ENCODE measurements at regions not wholly inside any gene's neighbourhood (a gene's known extent, or its start where the extent isn't known, plus 50 kb on each side); places are given as distances from the start of the nearest gene placed in this dataset.
"Not testable (repeated sequence)": the region's sequence is repeated elsewhere in the genome, so short reads cannot be mapped to it uniquely, and the experiment has no call there.

DNA sequence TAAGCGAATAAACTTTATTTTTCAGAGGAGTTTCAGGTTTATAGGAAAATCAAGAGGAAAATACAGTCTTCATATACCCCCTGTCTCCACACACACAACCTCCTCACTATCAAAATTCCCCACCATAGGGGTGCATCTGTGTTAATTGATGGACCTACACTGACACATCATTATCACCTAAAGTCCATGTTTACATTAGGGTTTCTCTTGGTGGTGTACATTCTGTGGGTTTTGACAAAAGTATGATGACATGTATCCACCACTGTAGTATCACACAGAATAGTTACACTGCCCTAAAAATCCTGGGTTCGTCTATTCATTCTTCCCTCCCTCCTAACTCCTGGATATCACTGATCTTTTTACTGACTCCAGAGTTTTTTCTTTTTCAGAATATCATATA is 654.2 kb downstream of the UQCRFS1 start:
- DNase-seq (ENCODE audit: low spot score): no peak

- DNase-seq (ENCODE audit: low spot score): no peak
Measured at GRCh38 chr19:28556371-28556770, 656.6 kb downstream of the UQCRFS1 start.

- DNase-seq (ENCODE audit: low spot score): no peak
Measured at GRCh38 chr19:28555317-28555716, 657.6 kb downstream of the UQCRFS1 start.

DNA sequence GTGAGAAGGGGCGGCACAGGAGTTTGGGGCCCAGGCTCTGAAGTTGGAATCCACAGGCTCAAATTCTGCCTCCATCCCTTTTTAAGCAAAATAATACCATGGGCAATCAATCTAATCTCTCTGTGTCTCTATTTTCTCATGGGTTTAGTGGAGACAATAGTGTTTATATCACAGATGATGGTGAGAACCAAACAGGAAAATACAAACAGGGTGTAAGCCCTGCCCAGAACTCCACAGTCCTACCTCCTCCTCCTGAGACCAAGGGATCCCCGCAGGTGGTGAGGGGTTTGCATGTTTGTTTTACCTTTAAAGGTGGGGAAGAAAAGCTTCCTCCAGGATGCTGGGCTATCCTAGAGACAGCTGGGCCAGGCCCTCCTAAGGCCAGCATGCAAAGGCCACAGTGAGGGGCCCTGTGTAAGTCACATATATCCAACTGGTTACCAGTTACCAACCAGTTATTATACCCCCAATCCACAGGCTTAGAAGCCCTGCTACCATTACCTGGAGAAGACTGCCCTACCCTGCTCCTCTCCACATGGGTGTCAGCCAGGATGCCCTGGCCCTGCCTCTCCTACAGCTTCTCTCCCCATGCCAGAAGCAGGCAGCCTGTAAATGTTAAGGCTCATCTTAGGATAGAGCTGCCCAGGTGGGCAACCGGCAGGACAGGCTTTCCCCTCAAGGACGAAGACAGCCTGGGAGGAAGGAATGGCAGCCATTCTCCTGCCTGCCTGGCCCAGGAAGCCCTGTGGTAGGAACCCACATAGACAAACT is 658.4 kb downstream of the UQCRFS1 start:
- DNase-seq (ENCODE audit: low spot score): no peak

DNA sequence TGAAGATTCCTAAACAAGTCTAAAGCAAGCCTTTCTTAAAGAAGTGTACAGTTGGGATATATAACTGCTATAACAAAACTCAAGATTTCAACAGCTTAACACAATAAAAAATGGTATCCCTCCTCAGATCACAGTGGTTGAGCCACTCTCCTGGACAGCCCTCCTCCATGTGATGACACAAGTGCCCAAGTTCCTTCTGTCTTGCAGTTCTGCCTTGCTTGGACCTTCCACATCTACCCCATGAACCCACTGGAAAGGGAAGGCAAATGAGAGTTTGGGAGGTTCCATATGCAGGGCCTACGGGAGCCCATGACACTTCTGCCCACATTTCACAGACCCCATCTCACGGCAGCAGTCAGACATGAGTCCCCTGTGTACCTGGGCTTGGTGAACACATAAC is 659.2 kb downstream of the UQCRFS1 start:
- DNase-seq (ENCODE audit: low spot score): no peak

DNA sequence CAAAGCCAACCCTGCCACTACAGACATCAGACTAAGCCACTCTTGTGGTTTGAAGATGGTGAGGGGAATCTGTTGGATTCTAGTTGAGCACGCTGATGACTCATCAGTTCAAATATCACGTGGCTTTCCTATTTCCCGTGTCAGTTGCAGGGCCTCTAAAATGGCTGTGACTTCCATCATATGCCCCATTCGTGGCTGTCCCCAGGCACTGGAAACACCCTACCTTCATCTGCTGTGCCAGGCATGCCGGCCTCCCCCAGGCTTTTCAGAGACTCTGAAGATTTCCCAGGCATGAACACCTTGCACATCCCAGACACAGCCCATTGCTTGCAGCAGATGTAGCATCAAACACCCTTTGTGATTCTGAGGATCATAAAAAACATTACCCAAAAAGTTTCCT is 659.9 kb downstream of the UQCRFS1 start:
- DNase-seq (ENCODE audit: low spot score): no peak

DNA sequence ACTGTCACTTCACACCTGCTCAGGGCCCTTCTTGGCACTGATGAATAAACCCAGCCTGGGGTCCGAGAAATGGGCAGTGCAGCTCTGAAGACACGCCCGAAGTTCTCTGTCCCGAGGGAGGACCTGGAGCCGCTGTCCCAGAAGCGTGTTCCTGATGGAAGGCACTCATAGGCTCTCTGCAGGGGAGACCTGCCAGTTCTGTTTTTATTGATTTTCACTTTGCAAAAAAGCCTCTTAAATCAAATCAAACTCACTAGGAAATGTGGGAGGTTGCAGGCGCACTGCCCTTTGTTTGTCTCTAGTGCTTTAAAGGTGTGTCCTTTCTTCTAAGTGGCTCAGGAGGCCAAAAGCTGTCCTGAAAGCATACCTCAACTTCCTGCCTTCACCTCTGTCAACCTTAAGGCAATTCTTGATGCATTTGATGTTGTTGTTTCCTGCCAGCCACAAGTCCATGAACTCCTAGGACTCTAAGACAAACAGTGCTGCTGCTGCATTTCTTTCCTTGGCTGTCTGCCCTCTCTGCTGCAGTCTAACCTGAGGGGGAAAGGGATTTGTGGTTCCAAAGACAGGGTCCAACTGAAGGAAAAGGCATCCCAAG is 663.2 kb downstream of the UQCRFS1 start:
- DNase-seq (ENCODE audit: low spot score): no peak

DNA sequence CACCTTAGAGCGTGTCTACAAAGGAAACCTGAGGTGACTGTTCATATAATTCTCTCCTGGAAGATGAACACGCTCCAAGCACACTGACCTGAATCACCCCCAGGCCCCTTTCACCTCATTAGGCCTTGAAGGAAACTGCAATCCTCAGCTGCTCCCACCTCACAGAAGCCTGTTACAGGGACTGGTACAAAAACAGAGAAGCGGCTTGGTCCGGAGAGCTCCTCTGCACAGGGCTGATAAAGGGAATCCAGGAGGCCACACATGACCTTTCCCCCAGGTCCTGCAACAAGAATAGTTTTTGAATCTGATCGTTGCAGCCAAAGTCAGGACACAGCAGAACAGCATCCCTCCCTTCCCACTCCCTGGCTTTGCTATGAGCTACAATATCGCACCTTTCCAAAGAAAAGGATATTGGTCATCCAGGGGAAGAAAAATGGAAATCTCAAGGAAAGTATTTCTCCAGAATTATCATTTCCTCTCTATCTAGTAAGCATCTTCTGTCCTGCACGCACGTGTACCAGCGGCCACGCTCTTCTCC is 666.7 kb downstream of the UQCRFS1 start:
- DNase-seq (ENCODE audit: low spot score): no peak

DNA sequence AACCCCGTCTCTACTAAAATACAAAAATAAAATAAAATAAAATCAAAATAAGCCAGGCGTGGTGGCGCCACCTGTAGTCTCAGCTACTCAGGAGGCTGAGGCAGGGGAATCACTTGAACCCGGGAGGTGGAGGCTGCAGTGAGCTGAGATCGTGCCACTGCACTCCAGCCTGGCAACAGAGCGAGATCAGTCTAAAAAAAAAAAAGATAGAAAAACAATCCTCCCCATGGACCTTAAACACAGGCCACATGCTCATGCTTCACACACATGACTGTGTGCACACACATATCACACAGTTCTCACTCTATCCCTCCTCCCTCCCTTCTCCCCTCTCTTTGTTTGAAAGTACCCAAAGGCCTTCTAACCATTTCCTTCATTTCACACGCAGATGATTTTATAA is 667.6 kb downstream of the UQCRFS1 start:
- DNase-seq (ENCODE audit: low spot score): not testable (repeated sequence)

- DNase-seq (ENCODE audit: low spot score): no peak
Measured at GRCh38 chr19:28544451-28545261, 668.3 kb downstream of the UQCRFS1 start.

- no peak for DNase-seq (ENCODE audit: low spot score)
Measured at GRCh38 chr19:28543244-28543776, 669.6 kb downstream of the UQCRFS1 start.

DNA sequence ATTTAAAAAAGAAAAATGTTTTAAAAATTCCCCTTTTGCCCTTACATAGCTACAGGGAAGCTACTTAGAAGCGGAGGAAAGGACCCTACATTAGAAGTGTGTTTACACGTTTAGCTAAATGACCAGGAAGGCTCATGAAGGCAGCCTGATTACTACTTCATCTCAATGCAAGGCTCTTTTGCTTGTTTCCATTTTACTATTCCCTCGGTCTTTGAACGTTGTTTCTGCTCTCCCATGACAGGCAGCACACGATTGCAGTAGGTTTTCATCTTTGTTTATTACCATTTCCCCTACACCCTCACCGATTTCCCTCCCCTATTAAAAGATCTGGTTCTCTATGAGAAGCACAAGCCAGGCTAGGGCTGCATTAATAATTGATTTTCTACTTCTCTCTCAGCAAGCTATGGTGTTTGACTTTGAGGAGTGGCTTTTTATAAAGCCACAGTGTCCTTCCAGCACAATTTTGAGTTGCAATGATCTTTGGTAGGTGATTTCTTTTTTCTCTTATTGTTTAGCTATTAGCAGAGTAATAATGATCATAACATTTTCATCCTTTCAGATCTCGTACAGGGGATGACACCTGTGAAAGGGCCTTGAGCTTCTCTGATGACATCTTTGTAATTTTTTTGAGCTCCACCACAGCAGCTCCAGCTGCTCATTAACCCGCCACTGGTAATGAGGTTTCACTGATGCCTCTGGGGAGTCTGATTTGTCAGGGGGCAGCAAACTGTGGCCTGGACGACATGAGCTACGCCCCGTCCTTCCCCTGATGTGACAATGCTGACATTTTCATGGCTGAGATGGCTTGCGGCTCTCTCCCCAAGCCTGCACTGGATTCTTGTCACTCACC is 670.3 kb downstream of the UQCRFS1 start:
- DNase-seq (ENCODE audit: low spot score): no peak

DNA sequence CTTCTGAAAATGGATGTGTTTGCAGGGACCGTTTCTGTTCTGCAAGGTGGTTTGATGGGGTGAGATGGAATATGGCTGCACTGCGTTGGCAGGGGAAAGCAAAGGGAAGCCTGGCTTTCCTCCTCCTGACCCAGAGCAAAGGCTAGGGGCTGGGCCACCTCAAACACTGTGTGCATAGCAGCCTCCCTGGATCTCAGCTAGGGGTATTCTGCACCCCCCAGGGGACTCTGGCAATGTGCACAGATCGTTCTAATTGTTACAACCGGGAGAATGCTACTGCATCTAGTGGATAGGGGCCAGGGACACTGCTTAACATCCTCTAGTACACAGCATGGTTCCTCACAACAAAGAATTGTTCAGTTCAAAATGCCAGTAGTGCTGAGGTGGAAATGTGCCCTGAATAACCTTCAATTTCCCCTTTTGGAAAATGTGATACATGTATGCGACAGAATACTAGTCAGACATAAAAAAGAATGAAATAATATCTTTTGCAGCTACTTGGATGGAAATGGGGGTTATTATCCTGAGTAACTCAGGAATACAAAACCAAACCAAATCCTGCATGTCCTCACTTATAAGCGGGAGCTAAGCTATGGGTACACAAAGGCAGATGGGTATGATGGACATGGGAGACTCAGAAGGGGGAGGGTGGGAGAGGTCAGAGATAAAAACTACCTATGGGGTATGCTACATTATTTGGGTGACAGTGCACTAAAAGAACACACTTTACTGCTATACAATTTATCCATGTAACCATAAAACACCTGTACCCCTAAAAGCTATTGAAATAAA is 671.2 kb downstream of the UQCRFS1 start:
- DNase-seq (ENCODE audit: low spot score): no peak

DNA sequence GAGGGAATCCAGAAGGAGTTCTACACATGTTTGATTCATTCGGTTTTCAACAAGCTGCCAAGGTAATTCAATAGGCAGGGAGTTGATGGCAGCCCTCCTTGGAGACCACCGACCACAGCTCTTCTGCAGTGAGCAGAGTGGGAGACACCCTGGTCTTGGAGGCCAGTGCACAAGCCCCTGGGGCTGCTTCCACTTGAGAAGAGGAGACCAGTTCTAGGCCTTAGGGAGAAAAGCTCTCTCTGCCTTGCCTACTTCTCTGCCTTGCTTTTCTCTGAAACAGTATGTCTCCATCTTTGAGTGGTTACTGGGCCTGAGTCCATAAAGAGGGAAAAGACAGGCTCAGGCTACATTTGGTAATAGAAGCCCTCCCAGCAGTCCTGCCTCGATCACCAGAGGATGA is 671.9 kb downstream of the UQCRFS1 start:
- DNase-seq (ENCODE audit: low spot score): no peak

DNA sequence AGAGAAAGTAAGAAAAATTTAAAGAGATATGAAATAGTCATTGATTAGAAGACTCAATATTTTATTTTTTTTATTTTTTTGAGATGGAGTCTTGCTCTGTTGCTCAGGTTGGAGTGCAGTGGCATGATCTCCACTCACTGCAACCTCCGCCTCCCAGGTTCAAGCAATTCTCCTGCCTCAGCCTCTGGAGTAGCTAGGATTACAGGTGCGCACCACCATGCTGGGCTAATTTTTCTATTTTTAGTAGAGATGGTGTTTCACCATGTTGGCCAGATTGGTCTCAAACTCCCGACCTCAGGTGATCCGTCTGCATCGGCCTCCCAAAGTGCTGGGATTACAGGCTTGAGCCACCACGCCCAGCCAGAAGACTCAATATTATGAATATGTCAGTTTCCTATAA is 672.6 kb downstream of the UQCRFS1 start:
- DNase-seq (ENCODE audit: low spot score): not testable (repeated sequence)

DNA sequence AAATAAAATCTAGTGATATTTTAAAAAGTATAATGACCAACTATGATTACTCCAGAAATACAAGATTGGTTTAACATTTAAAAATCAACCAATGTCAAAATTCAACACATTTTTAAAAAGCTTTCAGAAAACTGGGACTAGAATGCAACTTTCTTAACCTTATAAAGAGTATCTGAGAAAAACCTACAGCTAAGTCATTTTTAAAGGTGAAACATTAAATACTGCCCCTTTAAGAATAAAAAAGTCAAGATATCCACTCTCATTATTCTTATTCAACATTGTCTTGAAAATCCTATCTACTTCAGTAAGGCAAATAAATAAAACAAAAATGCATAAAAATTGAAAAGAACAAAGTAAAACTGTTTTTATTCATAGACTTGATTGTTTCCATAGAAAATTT is 673.2 kb downstream of the UQCRFS1 start:
- no peak for DNase-seq (ENCODE audit: low spot score)

- DNase-seq (ENCODE audit: low spot score): not testable (repeated sequence)
Measured at GRCh38 chr19:28538579-28538978, 674.4 kb downstream of the UQCRFS1 start.

DNA sequence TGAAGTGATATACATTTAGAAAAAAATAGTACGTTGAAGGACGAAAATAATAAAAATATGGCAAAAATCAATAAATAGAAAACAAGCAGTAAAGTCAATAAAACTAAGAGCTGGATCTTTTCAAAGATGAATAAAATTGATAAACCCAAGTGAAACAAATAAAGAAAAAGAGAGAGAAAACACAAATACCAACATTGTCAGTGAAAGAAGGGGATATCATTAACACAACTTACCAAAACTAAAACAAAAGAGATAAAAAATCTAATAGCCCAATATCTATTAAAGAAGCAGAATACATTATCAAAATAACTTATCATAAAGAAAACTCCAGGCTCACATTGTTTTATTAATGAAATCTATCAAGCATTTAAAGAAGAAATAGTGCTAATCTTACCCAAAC is 675.1 kb downstream of the UQCRFS1 start:
- DNase-seq (ENCODE audit: low spot score): no peak

DNA sequence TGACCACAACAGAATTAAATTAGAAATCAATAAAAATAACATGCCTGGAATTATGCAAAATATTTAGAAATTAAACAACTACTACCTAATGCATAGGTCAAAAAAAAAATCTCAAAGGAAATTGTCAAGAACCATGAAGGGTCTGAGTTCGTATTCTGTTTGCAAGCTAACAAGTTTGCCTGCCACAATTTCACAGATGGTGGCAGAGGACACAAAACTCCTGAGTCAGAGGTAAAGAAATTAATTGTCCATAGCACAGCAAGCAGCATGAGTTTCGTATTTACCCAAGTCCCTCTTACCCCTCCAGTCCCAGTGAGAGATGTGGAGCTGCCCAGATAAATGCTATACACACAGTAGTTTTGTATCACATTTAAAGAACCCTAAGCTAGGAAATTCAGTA is 675.9 kb downstream of the UQCRFS1 start:
- no peak for DNase-seq (ENCODE audit: low spot score)

DNA sequence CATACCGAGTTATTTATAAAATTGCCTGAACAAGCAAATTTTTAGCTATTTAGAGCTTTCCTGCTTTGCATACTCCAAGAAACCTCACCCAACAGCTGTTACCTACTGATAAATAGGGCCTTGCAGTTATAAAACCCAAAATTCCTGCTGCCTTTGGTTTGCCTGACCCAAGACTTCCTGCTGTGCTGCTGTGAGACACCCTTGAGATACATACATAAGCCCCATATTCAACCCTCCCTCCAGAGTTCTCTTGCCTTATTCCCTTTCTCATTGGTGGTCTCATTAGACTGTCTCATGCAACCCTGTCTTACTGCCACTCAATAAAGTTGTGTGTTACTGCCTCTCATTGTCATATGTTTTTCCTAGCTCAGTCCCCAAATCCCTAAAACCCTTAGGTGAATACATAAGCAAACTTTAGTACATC is 677.6 kb downstream of the UQCRFS1 start:
- no peak for DNase-seq (ENCODE audit: low spot score)
